Mucosa of rectum (tissue), 2 donors: ENCODE measurements at regions not wholly inside any gene's neighbourhood (a gene's known extent, or its start where the extent isn't known, plus 50 kb on each side); places are given as distances from the start of the nearest gene placed in this dataset.

Source experiments
- H3K27ac ChIP-seq, 2 donors: one replicate each; pipeline ENCODE4 v1.7.0; 2013; ENCODE audit warnings: inconsistent platforms in 2 of 2, low read depth in 2 of 2, low read length in 2 of 2
- H3K27me3 ChIP-seq, 2 donors: one replicate each; pipeline ENCODE4 v1.7.0; 2013; ENCODE audit warnings: low read length in 2 of 2; ENCODE audit not compliant: control insufficient read depth in 2 of 2, insufficient read depth in 2 of 2
- H3K36me3 ChIP-seq, 2 donors: one replicate each; pipeline ENCODE4 v1.7.0; 2013; ENCODE audit warnings: low read length in 2 of 2; ENCODE audit not compliant: control insufficient read depth in 2 of 2, insufficient read depth in 2 of 2
- H3K4me1 ChIP-seq, 2 donors: one replicate each; pipeline ENCODE4 v1.7.0; 2013; ENCODE audit warnings: low read length in 2 of 2, mild to moderate bottlenecking in 1 of 2; ENCODE audit not compliant: control insufficient read depth in 2 of 2, insufficient read depth in 2 of 2
- H3K4me3 ChIP-seq, 2 donors: one replicate each; pipeline ENCODE4 v1.7.0; 2013; ENCODE audit warnings: low read length in 2 of 2
- H3K9ac ChIP-seq, 2 donors: one replicate each; pipeline ENCODE4 v1.7.0; 2013; ENCODE audit warnings: low read length in 2 of 2, low read depth in 1 of 2, mild to moderate bottlenecking in 1 of 2
- H3K9me3 ChIP-seq, 2 donors: one replicate each; pipeline ENCODE4 v1.7.0; 2013; ENCODE audit warnings: low read length in 2 of 2; ENCODE audit not compliant: control insufficient read depth in 2 of 2
- donor health status: healthy.
- donor health status: Normal muscosa, but diverticular disease.

- Histone ChIP-seq H3K27me3 (no peaks in the 10 kb centered on the region), H3K9ac (no peak overlapping the region), H3K4me3 (no peak overlapping the region), H3K27ac (no peak overlapping the region), H3K36me3 (no peaks in the 10 kb centered on the region), H3K4me1 (no peaks in the 10 kb centered on the region), H3K9me3 (no peaks in the 10 kb centered on the region)
Measured at GRCh38 chr9:22278426-22278825, 168.2 kb upstream of the DMRTA1 start.

GRCh38 chr9:22279636-22280035 lies 167.0 kb upstream of the DMRTA1 start:
- Histone ChIP-seq H3K36me3 (no peaks in the 10 kb centered on the region), H3K4me1 (no peaks in the 10 kb centered on the region), H3K9ac (no peak overlapping the region), H3K27me3 (no peaks in the 10 kb centered on the region), H3K4me3 (no peak overlapping the region), H3K9me3 (no peaks in the 10 kb centered on the region), H3K27ac (no peak overlapping the region)

DNA sequence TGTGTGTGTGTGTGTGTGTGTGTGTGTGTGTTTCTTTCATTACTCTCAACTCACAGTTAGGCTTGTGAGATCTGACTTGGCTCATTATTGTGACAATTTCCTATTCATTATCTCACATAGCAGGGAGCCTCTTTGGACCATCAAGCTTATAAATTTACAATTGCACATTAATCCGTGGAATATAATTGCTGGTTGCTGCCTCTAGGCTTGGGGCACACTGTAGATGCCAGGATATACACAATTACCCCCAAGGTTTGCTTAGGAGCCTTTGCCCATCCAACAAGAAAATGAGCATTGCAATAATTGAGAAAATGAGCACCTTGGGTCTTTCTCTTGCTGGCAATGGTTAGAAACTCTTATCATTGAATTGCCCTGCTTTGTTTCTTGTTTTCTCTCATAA lies 161.6 kb upstream of the DMRTA1 start:
- no peaks in the 10 kb centered on the region for H3K4me1 ChIP-seq
- H3K27me3 ChIP-seq = no peaks in the 10 kb centered on the region
- no peak overlapping the region for H3K9ac ChIP-seq
- H3K27ac ChIP-seq = no peak overlapping the region
- H3K4me3 ChIP-seq = no peak overlapping the region
- H3K9me3 ChIP-seq = no peaks in the 10 kb centered on the region
- H3K36me3 ChIP-seq = no peaks in the 10 kb centered on the region

GRCh38 chr9:22286661-22287060 lies 160.0 kb upstream of the DMRTA1 start:
- Histone ChIP-seq H3K4me1 (no peaks in the 10 kb centered on the region), H3K9ac (no peak overlapping the region), H3K4me3 (no peak overlapping the region), H3K27ac (no peak overlapping the region), H3K36me3 (no peaks in the 10 kb centered on the region), H3K27me3 (no peaks in the 10 kb centered on the region), H3K9me3 (no peaks in the 10 kb centered on the region)

- Histone ChIP-seq H3K9ac (no peak overlapping the region), H3K27ac (no peak overlapping the region), H3K36me3 (no peaks in the 10 kb centered on the region), H3K4me3 (no peak overlapping the region), H3K9me3 (no peaks in the 10 kb centered on the region), H3K27me3 (no peaks in the 10 kb centered on the region), H3K4me1 (no peaks in the 10 kb centered on the region)
Measured at GRCh38 chr9:22288661-22289060, 158.0 kb upstream of the DMRTA1 start.

- Histone ChIP-seq H3K9me3 (no peaks in the 10 kb centered on the region), H3K4me1 (no peaks in the 10 kb centered on the region), H3K27ac (no peak overlapping the region), H3K36me3 (no peaks in the 10 kb centered on the region), H3K9ac (no peak overlapping the region), H3K27me3 (no peaks in the 10 kb centered on the region), H3K4me3 (no peak overlapping the region)
Measured at GRCh38 chr9:22307013-22307711, 139.5 kb upstream of the DMRTA1 start.

GRCh38 chr9:22308177-22308576 lies 138.4 kb upstream of the DMRTA1 start:
- no peaks in the 10 kb centered on the region for H3K36me3 ChIP-seq
- no peaks in the 10 kb centered on the region for H3K27me3 ChIP-seq
- no peak overlapping the region for H3K27ac ChIP-seq
- H3K4me3 ChIP-seq = no peak overlapping the region
- H3K9me3 ChIP-seq = no peaks in the 10 kb centered on the region
- no peaks in the 10 kb centered on the region for H3K4me1 ChIP-seq
- H3K9ac ChIP-seq = no peak overlapping the region

- Histone ChIP-seq H3K4me1 (no peaks in the 10 kb centered on the region), H3K27me3 (no peaks in the 10 kb centered on the region), H3K9ac (no peak overlapping the region), H3K4me3 (no peak overlapping the region), H3K36me3 (no peaks in the 10 kb centered on the region), H3K27ac (no peak overlapping the region), H3K9me3 (no peaks in the 10 kb centered on the region)
Measured at GRCh38 chr9:22316645-22317044, 130.0 kb upstream of the DMRTA1 start.

DNA sequence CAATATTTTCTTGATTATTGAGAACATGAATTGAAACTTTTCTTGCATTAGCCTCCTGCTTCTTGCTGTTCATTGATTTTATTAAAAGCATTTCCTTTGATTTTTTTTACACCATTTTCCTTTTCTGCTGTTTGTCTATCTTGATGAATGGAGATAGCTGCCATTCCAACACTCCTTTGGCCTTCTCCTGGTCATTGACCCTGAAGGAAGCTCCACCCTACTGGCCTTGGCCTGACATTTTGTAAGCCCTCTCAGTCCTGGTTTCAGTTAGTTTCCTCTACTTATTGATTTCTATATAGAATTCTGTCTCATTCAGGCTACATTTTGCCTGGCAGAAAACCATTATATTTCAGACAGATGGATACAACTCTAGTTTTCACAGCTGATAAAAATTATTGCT lies 115.1 kb upstream of the DMRTA1 start:
- no peaks in the 10 kb centered on the region for H3K4me1 ChIP-seq
- H3K9ac ChIP-seq = no peak overlapping the region
- H3K9me3 ChIP-seq = no peaks in the 10 kb centered on the region
- H3K4me3 ChIP-seq = no peak overlapping the region
- no peak overlapping the region for H3K27ac ChIP-seq
- H3K36me3 ChIP-seq = no peaks in the 10 kb centered on the region
- no peaks in the 10 kb centered on the region for H3K27me3 ChIP-seq

DNA sequence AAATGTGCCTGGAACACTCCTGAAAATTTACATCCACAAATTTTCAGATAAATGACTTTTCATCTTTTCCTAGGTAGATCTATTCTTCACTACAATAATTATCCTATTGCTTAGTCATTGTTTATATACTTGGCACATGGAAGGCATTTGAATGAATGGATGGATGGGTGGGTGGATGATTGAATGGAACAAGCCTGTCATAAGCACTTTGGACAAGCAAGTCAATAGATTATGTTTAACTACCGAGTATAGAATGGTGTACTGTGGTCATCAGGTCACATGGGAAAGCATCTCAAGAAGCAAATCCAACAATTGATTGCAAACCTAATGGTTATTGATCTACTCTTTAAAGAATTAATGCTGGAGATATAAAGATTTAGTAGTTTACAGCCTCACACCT lies 114.4 kb upstream of the DMRTA1 start:
- Histone ChIP-seq H3K36me3 (no peaks in the 10 kb centered on the region), H3K27me3 (no peaks in the 10 kb centered on the region), H3K27ac (no peak overlapping the region), H3K4me3 (no peak overlapping the region), H3K9ac (no peak overlapping the region), H3K9me3 (no peaks in the 10 kb centered on the region), H3K4me1 (no peaks in the 10 kb centered on the region)

DNA sequence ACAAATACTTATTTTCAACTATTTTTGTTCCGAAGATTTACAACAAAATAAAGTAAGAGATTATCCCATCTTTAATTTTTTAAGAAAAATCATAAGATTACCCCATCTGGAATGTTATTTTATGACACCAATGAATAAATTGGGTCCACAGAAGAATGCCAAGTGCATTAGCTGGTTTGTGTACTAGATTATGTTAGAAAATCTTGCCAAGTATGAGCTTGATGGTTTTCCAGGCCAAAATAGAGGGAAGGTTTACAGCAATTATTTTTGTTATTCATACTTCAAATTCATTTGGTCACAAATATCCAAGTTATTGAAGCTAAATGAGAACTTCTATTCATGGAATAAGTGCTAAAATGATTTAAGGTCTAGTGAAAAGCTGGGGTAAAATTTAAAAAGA lies 109.4 kb upstream of the DMRTA1 start:
- Histone ChIP-seq H3K4me1 (no peaks in the 10 kb centered on the region), H3K27me3 (no peaks in the 10 kb centered on the region), H3K4me3 (no peak overlapping the region), H3K9ac (no peak overlapping the region), H3K9me3 (no peaks in the 10 kb centered on the region), H3K36me3 (no peaks in the 10 kb centered on the region), H3K27ac (no peak overlapping the region)
